ENCODE measurements at regions not wholly inside any gene's neighbourhood (a gene's known extent, or its start where the extent isn't known, plus 50 kb on each side); places are given as distances from the start of the nearest gene placed in this dataset.
"Not testable (repeated sequence)": the region's sequence is repeated elsewhere in the genome, so short reads cannot be mapped to it uniquely, and the experiment has no call there.

- dilution Hi-C loops (cut with MboI; ENCODE audit: extremely low pct_ligation_motif_present, low sequenced_read_pairs); DNase-seq (ENCODE audit: low read depth, low spot score); H3K27ac ChIP-seq (ENCODE audit: control insufficient read depth, insufficient read depth, low read length); H3K79me2 ChIP-seq (ENCODE audit: control insufficient read depth, insufficient read depth, low read length); H3K27me3 ChIP-seq (ENCODE audit: control insufficient read depth, extremely low read depth, insufficient read depth, low read length); H3K4me2 ChIP-seq (ENCODE audit: control insufficient read depth, extremely low read depth, insufficient read depth, low read depth, low read length); H4K20me1 ChIP-seq (ENCODE audit: control insufficient read depth, extremely low read depth, insufficient read depth, low read length); H3K36me3 ChIP-seq (ENCODE audit: control insufficient read depth in 2 of 2, extremely low read depth in 1 of 2, insufficient read depth in 2 of 2, low read length in 2 of 2); H3K4me3 ChIP-seq (ENCODE audit: control insufficient read depth in 2 of 3, extremely low read depth in 1 of 3, insufficient read depth in 2 of 3, low read depth in 1 of 3, low read length in 3 of 3); H3K4me1 ChIP-seq (ENCODE audit: control insufficient read depth, extremely low read depth, insufficient read depth, low read length); H2AFZ ChIP-seq (ENCODE audit: control insufficient read depth, low read length); FAIRE-seq; H3K9ac ChIP-seq (ENCODE audit: control insufficient read depth, extremely low read depth, insufficient read depth, low read length); H3K9me1 ChIP-seq (ENCODE audit: control insufficient read depth, extremely low read depth, insufficient read depth, low read length); H3K9me3 ChIP-seq (ENCODE audit: control insufficient read depth, low read depth, low read length): not testable (repeated sequence)
Observed at GRCh38 chr1:145538118-145538882, 69.5 kb upstream of the GPR89A start.

GRCh38 chr1:145537003-145537402, 70.8 kb upstream of the GPR89A start:
- H3K9me1 ChIP-seq (ENCODE audit: control insufficient read depth, extremely low read depth, insufficient read depth, low read length); H3K9ac ChIP-seq (ENCODE audit: control insufficient read depth, extremely low read depth, insufficient read depth, low read length); H4K20me1 ChIP-seq (ENCODE audit: control insufficient read depth, extremely low read depth, insufficient read depth, low read length); H3K79me2 ChIP-seq (ENCODE audit: control insufficient read depth, insufficient read depth, low read length); DNase-seq (ENCODE audit: low read depth, low spot score); H3K27me3 ChIP-seq (ENCODE audit: control insufficient read depth, extremely low read depth, insufficient read depth, low read length); H3K4me1 ChIP-seq (ENCODE audit: control insufficient read depth, extremely low read depth, insufficient read depth, low read length); H3K4me3 ChIP-seq (ENCODE audit: control insufficient read depth in 2 of 3, extremely low read depth in 1 of 3, insufficient read depth in 2 of 3, low read depth in 1 of 3, low read length in 3 of 3); dilution Hi-C loops (cut with MboI; ENCODE audit: extremely low pct_ligation_motif_present, low sequenced_read_pairs); H3K9me3 ChIP-seq (ENCODE audit: control insufficient read depth, low read depth, low read length); H3K36me3 ChIP-seq (ENCODE audit: control insufficient read depth in 2 of 2, extremely low read depth in 1 of 2, insufficient read depth in 2 of 2, low read length in 2 of 2); H3K27ac ChIP-seq (ENCODE audit: control insufficient read depth, insufficient read depth, low read length); H2AFZ ChIP-seq (ENCODE audit: control insufficient read depth, low read length); FAIRE-seq; H3K4me2 ChIP-seq (ENCODE audit: control insufficient read depth, extremely low read depth, insufficient read depth, low read depth, low read length): not testable (repeated sequence)

- H3K27me3 ChIP-seq (ENCODE audit: control insufficient read depth, extremely low read depth, insufficient read depth, low read length); H3K4me3 ChIP-seq (ENCODE audit: control insufficient read depth in 2 of 3, extremely low read depth in 1 of 3, insufficient read depth in 2 of 3, low read depth in 1 of 3, low read length in 3 of 3); dilution Hi-C loops (cut with MboI; ENCODE audit: extremely low pct_ligation_motif_present, low sequenced_read_pairs); H3K27ac ChIP-seq (ENCODE audit: control insufficient read depth, insufficient read depth, low read length); H3K4me2 ChIP-seq (ENCODE audit: control insufficient read depth, extremely low read depth, insufficient read depth, low read depth, low read length); H2AFZ ChIP-seq (ENCODE audit: control insufficient read depth, low read length); H3K9me3 ChIP-seq (ENCODE audit: control insufficient read depth, low read depth, low read length); H3K36me3 ChIP-seq (ENCODE audit: control insufficient read depth in 2 of 2, extremely low read depth in 1 of 2, insufficient read depth in 2 of 2, low read length in 2 of 2); H4K20me1 ChIP-seq (ENCODE audit: control insufficient read depth, extremely low read depth, insufficient read depth, low read length); DNase-seq (ENCODE audit: low read depth, low spot score); H3K9me1 ChIP-seq (ENCODE audit: control insufficient read depth, extremely low read depth, insufficient read depth, low read length); H3K4me1 ChIP-seq (ENCODE audit: control insufficient read depth, extremely low read depth, insufficient read depth, low read length); H3K79me2 ChIP-seq (ENCODE audit: control insufficient read depth, insufficient read depth, low read length); H3K9ac ChIP-seq (ENCODE audit: control insufficient read depth, extremely low read depth, insufficient read depth, low read length); FAIRE-seq: not testable (repeated sequence)
Observed at GRCh38 chr1:145535461-145535860, 72.3 kb upstream of the GPR89A start.

GRCh38 chr1:145528068-145528564, 79.7 kb upstream of the GPR89A start:
- H2AFZ ChIP-seq (ENCODE audit: control insufficient read depth, low read length); H3K79me2 ChIP-seq (ENCODE audit: control insufficient read depth, insufficient read depth, low read length); H3K4me2 ChIP-seq (ENCODE audit: control insufficient read depth, extremely low read depth, insufficient read depth, low read depth, low read length); H3K9me3 ChIP-seq (ENCODE audit: control insufficient read depth, low read depth, low read length); DNase-seq (ENCODE audit: low read depth, low spot score); H3K27ac ChIP-seq (ENCODE audit: control insufficient read depth, insufficient read depth, low read length); H3K4me3 ChIP-seq (ENCODE audit: control insufficient read depth in 2 of 3, extremely low read depth in 1 of 3, insufficient read depth in 2 of 3, low read depth in 1 of 3, low read length in 3 of 3); H3K9me1 ChIP-seq (ENCODE audit: control insufficient read depth, extremely low read depth, insufficient read depth, low read length); H3K4me1 ChIP-seq (ENCODE audit: control insufficient read depth, extremely low read depth, insufficient read depth, low read length); H3K36me3 ChIP-seq (ENCODE audit: control insufficient read depth in 2 of 2, extremely low read depth in 1 of 2, insufficient read depth in 2 of 2, low read length in 2 of 2); H3K27me3 ChIP-seq (ENCODE audit: control insufficient read depth, extremely low read depth, insufficient read depth, low read length); H3K9ac ChIP-seq (ENCODE audit: control insufficient read depth, extremely low read depth, insufficient read depth, low read length); dilution Hi-C loops (cut with MboI; ENCODE audit: extremely low pct_ligation_motif_present, low sequenced_read_pairs); H4K20me1 ChIP-seq (ENCODE audit: control insufficient read depth, extremely low read depth, insufficient read depth, low read length); FAIRE-seq: not testable (repeated sequence)

GRCh38 chr1:145520159-145520558, 87.6 kb upstream of the GPR89A start:
- H3K36me3 ChIP-seq (ENCODE audit: control insufficient read depth in 2 of 2, extremely low read depth in 1 of 2, insufficient read depth in 2 of 2, low read length in 2 of 2); H4K20me1 ChIP-seq (ENCODE audit: control insufficient read depth, extremely low read depth, insufficient read depth, low read length); H3K27ac ChIP-seq (ENCODE audit: control insufficient read depth, insufficient read depth, low read length); FAIRE-seq; H3K79me2 ChIP-seq (ENCODE audit: control insufficient read depth, insufficient read depth, low read length); H3K9me1 ChIP-seq (ENCODE audit: control insufficient read depth, extremely low read depth, insufficient read depth, low read length); dilution Hi-C loops (cut with MboI; ENCODE audit: extremely low pct_ligation_motif_present, low sequenced_read_pairs); DNase-seq (ENCODE audit: low read depth, low spot score); H3K4me3 ChIP-seq (ENCODE audit: control insufficient read depth in 2 of 3, extremely low read depth in 1 of 3, insufficient read depth in 2 of 3, low read depth in 1 of 3, low read length in 3 of 3); H3K27me3 ChIP-seq (ENCODE audit: control insufficient read depth, extremely low read depth, insufficient read depth, low read length); H3K9ac ChIP-seq (ENCODE audit: control insufficient read depth, extremely low read depth, insufficient read depth, low read length); H2AFZ ChIP-seq (ENCODE audit: control insufficient read depth, low read length); H3K4me1 ChIP-seq (ENCODE audit: control insufficient read depth, extremely low read depth, insufficient read depth, low read length); H3K9me3 ChIP-seq (ENCODE audit: control insufficient read depth, low read depth, low read length); H3K4me2 ChIP-seq (ENCODE audit: control insufficient read depth, extremely low read depth, insufficient read depth, low read depth, low read length): not testable (repeated sequence)
